Lung (tissue), 11 donors: ENCODE measurements at regions not wholly inside any gene's neighbourhood (a gene's known extent, or its start where the extent isn't known, plus 50 kb on each side); places are given as distances from the start of the nearest gene placed in this dataset.

Experiments used
- ATAC-seq: fragments of 200-7000 bp; cut with Tn5 transposase; one replicate; pipeline ENCODE4 v1.9.1; 2020; ENCODE audit warnings: moderate number of reproducible peaks; ENCODE audit not compliant: insufficient read depth, low FRiP score
- DNase-seq, 3 donors: peaks; one replicate each; pipeline ENCODE4 v3.0.0-alpha.2; 2013 to 2017
- H3K27ac ChIP-seq, 2 donors: one replicate each; pipeline ENCODE4 v1.5.1; 2013; ENCODE audit warnings: mild to moderate bottlenecking in 2 of 2, moderate library complexity in 2 of 2, control low read depth in 1 of 2, inconsistent platforms in 1 of 2, low read depth in 1 of 2, low read length in 1 of 2
- H3K27me3 ChIP-seq, 3 donors: one replicate each; pipeline ENCODE4 v1.5.1; 2013; ENCODE audit warnings: low read length in 2 of 3; ENCODE audit not compliant: control insufficient read depth in 3 of 3, insufficient read depth in 3 of 3
- H3K36me3 ChIP-seq, 4 donors: one replicate each; pipeline ENCODE4 v1.5.1; 2013; ENCODE audit warnings: low read length in 4 of 4, mild to moderate bottlenecking in 1 of 4, moderate library complexity in 1 of 4; ENCODE audit not compliant: control insufficient read depth in 4 of 4, insufficient read depth in 4 of 4
- H3K4me1 ChIP-seq, 5 donors: one replicate each; pipeline ENCODE4 v1.5.1; 2013; ENCODE audit warnings: low read length in 5 of 5, mild to moderate bottlenecking in 2 of 5, moderate library complexity in 1 of 5; ENCODE audit not compliant: control insufficient read depth in 5 of 5, insufficient read depth in 5 of 5
- H3K4me3 ChIP-seq: one replicate; pipeline ENCODE4 v1.5.1; 2013; ENCODE audit warnings: mild to moderate bottlenecking, control low read depth, moderate library complexity
- H3K9ac ChIP-seq, 2 donors: one replicate each; pipeline ENCODE4 v1.5.1; 2013; ENCODE audit warnings: low read length in 2 of 2, control low read depth in 1 of 2; ENCODE audit not compliant: insufficient read depth in 1 of 2
- H3K9me3 ChIP-seq, 4 donors: one replicate each; pipeline ENCODE4 v1.5.1; 2013; ENCODE audit warnings: low read length in 3 of 4, mild to moderate bottlenecking in 1 of 4, moderate library complexity in 1 of 4; ENCODE audit not compliant: control insufficient read depth in 4 of 4, insufficient read depth in 3 of 4
- WGBS, 2 donors: extraction: QIAGEN DNeasy Blood & Tissue Kit; methylation state at CpG; one replicate each; pipeline ENCODE4 v1.1.7; 2013; 5-methylcytosine and 5-hydroxymethylcytosine counted together
- TF ChIP-seq, protein P1 (sequence below): IDR thresholded peaks from 2 replicates; pipeline ENCODE4 v1.5.1; 2012; ENCODE audit warnings: mild to moderate bottlenecking; ENCODE audit errors: control extremely low read depth, extremely low read depth
- donor health status: control.
- donor health status: control.
- donor health status: Bipolar disorder and iron deficiency.
- donor health status: healthy.
- donor health status: DM: yes; HTN: yes; CAD: no.

DNA sequence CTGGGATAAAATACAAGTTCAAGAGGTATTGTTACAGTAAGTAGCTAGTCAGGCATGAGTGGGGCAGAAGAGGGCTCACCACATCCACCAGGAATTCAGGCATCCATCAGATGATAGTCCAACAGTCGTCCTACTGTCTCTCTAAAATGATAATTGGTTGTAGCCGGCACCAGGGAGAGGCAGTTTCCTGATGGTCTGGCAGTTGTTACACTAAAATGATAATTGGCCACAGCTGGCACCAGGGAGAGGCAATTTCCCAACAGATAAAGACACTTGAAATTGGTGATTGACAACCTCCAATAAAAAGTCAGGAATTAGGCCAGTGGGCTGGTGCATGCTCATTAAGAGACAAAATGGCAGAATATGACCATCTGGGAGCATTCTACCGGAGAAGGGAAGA is 545.8 kb downstream of the AMY1C start:
- no peaks in the 10 kb centered on the region for H3K36me3 ChIP-seq
- no peaks in the 10 kb centered on the region for H3K4me1 ChIP-seq
- no peak overlapping the region for H3K4me3 ChIP-seq
- H3K27ac ChIP-seq = no peak overlapping the region
- H3K27me3 ChIP-seq = no peaks in the 10 kb centered on the region
- ATAC-seq = no peak
- no peak for DNase-seq
- no peaks in the 10 kb centered on the region for H3K9me3 ChIP-seq
- TF ChIP-seq, protein P1, sequence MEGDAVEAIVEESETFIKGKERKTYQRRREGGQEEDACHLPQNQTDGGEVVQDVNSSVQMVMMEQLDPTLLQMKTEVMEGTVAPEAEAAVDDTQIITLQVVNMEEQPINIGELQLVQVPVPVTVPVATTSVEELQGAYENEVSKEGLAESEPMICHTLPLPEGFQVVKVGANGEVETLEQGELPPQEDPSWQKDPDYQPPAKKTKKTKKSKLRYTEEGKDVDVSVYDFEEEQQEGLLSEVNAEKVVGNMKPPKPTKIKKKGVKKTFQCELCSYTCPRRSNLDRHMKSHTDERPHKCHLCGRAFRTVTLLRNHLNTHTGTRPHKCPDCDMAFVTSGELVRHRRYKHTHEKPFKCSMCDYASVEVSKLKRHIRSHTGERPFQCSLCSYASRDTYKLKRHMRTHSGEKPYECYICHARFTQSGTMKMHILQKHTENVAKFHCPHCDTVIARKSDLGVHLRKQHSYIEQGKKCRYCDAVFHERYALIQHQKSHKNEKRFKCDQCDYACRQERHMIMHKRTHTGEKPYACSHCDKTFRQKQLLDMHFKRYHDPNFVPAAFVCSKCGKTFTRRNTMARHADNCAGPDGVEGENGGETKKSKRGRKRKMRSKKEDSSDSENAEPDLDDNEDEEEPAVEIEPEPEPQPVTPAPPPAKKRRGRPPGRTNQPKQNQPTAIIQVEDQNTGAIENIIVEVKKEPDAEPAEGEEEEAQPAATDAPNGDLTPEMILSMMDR = no peak
- 72 to 85% methylated on average over 3 of the region's 3 CpGs for WGBS, 2 donors
- H3K9ac ChIP-seq = no peak overlapping the region

DNA sequence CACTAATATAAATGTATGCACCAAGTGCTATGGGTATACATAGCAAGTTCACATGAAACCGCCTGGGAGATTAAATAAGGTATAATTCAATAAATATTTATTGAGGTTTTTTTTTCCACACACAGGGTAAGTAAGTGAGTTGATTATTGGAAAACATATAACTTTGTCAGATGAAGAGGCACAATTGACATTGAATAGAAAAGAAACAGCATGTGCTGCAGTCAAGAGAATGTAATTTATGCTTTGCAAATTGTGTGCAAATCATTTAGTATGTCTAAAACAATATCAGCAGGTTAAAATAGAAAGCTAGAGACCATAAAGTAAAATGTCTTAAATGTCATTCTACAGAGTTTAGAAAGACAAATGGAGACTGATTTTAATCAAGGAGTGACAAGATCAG is 560.0 kb downstream of the AMY1C start:
- Histone ChIP-seq H3K27me3 (no peaks in the 10 kb centered on the region), H3K4me3 (no peak overlapping the region), H3K4me1 (no peaks in the 10 kb centered on the region), H3K9me3 (no peaks in the 10 kb centered on the region), H3K27ac (no peak overlapping the region), H3K36me3 (no peaks in the 10 kb centered on the region), H3K9ac (no peak overlapping the region)
- DNase-seq (no peak), ATAC-seq (no peak)
- TF ChIP-seq, protein P1 = no peak
- 78 to 81% methylated on average over 1 of the region's 1 CpG for WGBS, 2 donors

DNA sequence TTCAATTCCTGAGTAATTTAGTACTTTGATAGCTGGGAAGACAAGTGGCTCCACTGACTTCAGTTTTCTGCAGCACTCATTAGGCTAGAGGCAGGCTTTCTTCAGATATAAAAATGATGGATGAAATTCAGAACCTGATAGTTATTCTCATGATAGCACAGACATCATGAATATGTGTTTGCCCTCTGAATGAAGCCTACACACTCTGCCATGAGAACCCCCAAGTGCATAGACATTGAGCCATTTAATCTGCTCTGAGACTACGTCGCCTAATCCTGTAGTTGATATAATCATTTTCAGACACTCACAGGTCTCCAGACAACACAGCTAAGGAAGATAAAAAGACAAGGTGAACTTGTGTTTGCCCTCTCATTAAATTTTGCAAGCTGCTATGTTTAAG is 566.1 kb downstream of the AMY1C start:
- DNase-seq = no peak
- WGBS, 2 donors = 77 to 92% methylated on average over 2 of the region's 2 CpGs
- H3K4me1 ChIP-seq = no peaks in the 10 kb centered on the region

DNA sequence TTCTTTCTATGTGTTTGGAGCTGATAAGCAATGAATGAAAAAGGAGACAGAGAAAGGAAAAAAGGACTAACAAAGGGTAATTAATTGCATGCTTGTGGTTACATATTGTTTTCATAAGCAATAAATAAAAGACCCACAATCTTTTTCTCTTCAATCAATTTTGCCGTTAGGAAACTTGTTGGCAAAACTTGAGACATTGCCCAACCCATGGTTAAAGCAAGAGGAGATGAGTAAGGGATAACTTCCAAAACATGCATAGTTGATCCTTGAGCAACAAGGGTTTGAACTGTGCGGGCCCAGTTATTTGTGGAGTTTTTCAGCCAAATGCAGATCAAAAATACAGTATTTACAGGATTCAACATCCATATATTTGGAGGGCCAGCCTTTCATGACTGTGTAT is 572.4 kb downstream of the AMY1C start:
- Histone ChIP-seq H3K9ac (no peak overlapping the region), H3K4me1 (no peaks in the 10 kb centered on the region), H3K27me3 (no peaks in the 10 kb centered on the region), H3K9me3 (no peaks in the 10 kb centered on the region), H3K36me3 (no peaks in the 10 kb centered on the region), H3K27ac (no peak overlapping the region), H3K4me3 (no peak overlapping the region)
- TF ChIP-seq, protein P1 = no peak
- 75 to 87% methylated on average over 2 of the region's 2 CpGs for WGBS, 2 donors
- ATAC-seq = no peak
- DNase-seq = no peak

More for the DNA sequence above, 566.1 kb downstream of the AMY1C start:
- Histone ChIP-seq H3K9ac (no peak overlapping the region), H3K4me3 (no peak overlapping the region), H3K27me3 (no peaks in the 10 kb centered on the region), H3K9me3 (no peaks in the 10 kb centered on the region), H3K27ac (no peak overlapping the region), H3K36me3 (no peaks in the 10 kb centered on the region)
- TF ChIP-seq, protein P1 = no peak
- ATAC-seq = no peak
